ENCODE measurements at regions not wholly inside any gene's neighbourhood (a gene's known extent, or its start where the extent isn't known, plus 50 kb on each side); places are given as distances from the start of the nearest gene placed in this dataset.

GRCh38 chr14:48526307-48526706, 850.9 kb upstream of the MDGA2 start:
- no peak overlapping the region for H3K27ac ChIP-seq
- intact Hi-C loops (cut with DNase I) = no loop called here
- ATAC-seq = no peak
- TF ChIP-seq POLR2A (IDR thresholded peaks at IDR 0.05) = no peak
- no peak for TF ChIP-seq CTCF (IDR thresholded peaks at IDR 0.05)
- no peak overlapping the region for H3K4me3 ChIP-seq
- 56% methylated on average over 7 of the region's 7 CpGs for WGBS (ENCODE audit: insufficient coverage, low coverage, low lambda C conversion rate, missing lambda C conversion rate)
- no peaks in the 10 kb centered on the region for H3K36me3 ChIP-seq
- no peaks in the 10 kb centered on the region for H3K4me1 ChIP-seq
- no peaks in the 10 kb centered on the region for H3K9me3 ChIP-seq
- DNase-seq = no peak
- H3K27me3 ChIP-seq = no peaks in the 10 kb centered on the region

- intact Hi-C loops (cut with DNase I) = no loop called here
- ATAC-seq (no peak), DNase-seq (no peak)
- no peaks in the 10 kb centered on the region for H3K27me3 ChIP-seq
- 54% methylated on average over 4 of the region's 4 CpGs for WGBS (ENCODE audit: insufficient coverage, low coverage, low lambda C conversion rate, missing lambda C conversion rate)
- no peak overlapping the region for H3K27ac ChIP-seq
- H3K4me3 ChIP-seq = no peak overlapping the region
- no peaks in the 10 kb centered on the region for H3K9me3 ChIP-seq
- H3K36me3 ChIP-seq = no peaks in the 10 kb centered on the region
- no peaks in the 10 kb centered on the region for H3K4me1 ChIP-seq
- no peak for TF ChIP-seq POLR2A (IDR thresholded peaks at IDR 0.05)
- TF ChIP-seq CTCF (IDR thresholded peaks at IDR 0.05) = no peak
Measured at GRCh38 chr14:48504921-48505320, 829.5 kb upstream of the MDGA2 start.

GRCh38 chr14:48490756-48491155, 815.4 kb upstream of the MDGA2 start:
- Histone ChIP-seq H3K27ac (no peak overlapping the region), H3K9me3 (no peaks in the 10 kb centered on the region), H3K36me3 (no peaks in the 10 kb centered on the region), H3K4me3 (no peak overlapping the region), H3K4me1 (no peaks in the 10 kb centered on the region), H3K27me3 (no peaks in the 10 kb centered on the region)
- intact Hi-C loops (cut with DNase I) = no loop called here
- no peak for TF ChIP-seq CTCF (IDR thresholded peaks at IDR 0.05)
- no peak for TF ChIP-seq POLR2A (IDR thresholded peaks at IDR 0.05)
- 45% methylated on average over 4 of the region's 4 CpGs for WGBS (ENCODE audit: insufficient coverage, low coverage, low lambda C conversion rate, missing lambda C conversion rate)
- DNase-seq (no peak), ATAC-seq (no peak)

- DNase-seq (no peak), ATAC-seq (no peak)
- TF ChIP-seq POLR2A (IDR thresholded peaks at IDR 0.05) (no peak), CTCF (IDR thresholded peaks at IDR 0.05) (no peak)
- Histone ChIP-seq H3K36me3 (no peaks in the 10 kb centered on the region), H3K4me1 (no peaks in the 10 kb centered on the region), H3K27ac (no peak overlapping the region), H3K9me3 (no peaks in the 10 kb centered on the region), H3K4me3 (no peak overlapping the region), H3K27me3 (no peaks in the 10 kb centered on the region)
- intact Hi-C loops (cut with DNase I) = no loop called here
- 48% methylated on average over 1 of the region's 1 CpG for WGBS (ENCODE audit: insufficient coverage, low coverage, low lambda C conversion rate, missing lambda C conversion rate)
Measured at GRCh38 chr14:48473944-48474343, 798.5 kb upstream of the MDGA2 start.

GRCh38 chr14:48456051-48456450, 780.6 kb upstream of the MDGA2 start:
- Histone ChIP-seq H3K36me3 (no peaks in the 10 kb centered on the region), H3K4me3 (no peak overlapping the region), H3K27me3 (no peaks in the 10 kb centered on the region), H3K4me1 (no peaks in the 10 kb centered on the region), H3K27ac (no peak overlapping the region), H3K9me3 (no peaks in the 10 kb centered on the region)
- ATAC-seq (no peak), DNase-seq (no peak)
- TF ChIP-seq CTCF (IDR thresholded peaks at IDR 0.05) (no peak), POLR2A (IDR thresholded peaks at IDR 0.05) (no peak)
- intact Hi-C loops (cut with DNase I) = no loop called here
